H1 (cell line): ENCODE measurements at regions not wholly inside any gene's neighbourhood (a gene's known extent, or its start where the extent isn't known, plus 50 kb on each side); places are given as distances from the start of the nearest gene placed in this dataset.

Experiments used
- CTCF ChIA-PET: fragments of 300-600 bp; sonication (Branson Sonifier 250); formaldehyde crosslinking; loops from one replicate; lab custom pipeline; 2021; ENCODE audit not compliant: partially characterized antibody; lab: Charles Lee
- POLR2A ChIA-PET: fragments of 300-600 bp; sonication (Branson Sonifier 250); formaldehyde crosslinking; loops from one replicate; lab custom pipeline; 2021; ENCODE audit warnings: inconsistent platforms; ENCODE audit not compliant: partially characterized antibody; lab: Charles Lee
- DNase-seq, 2 experiments: peaks; one replicate each; pipeline versions ENCODE4 v3.0.0 to v3.0.0-alpha.2; 2010 to 2022; ENCODE audit warnings: low spot score in 2 of 2, low read depth in 1 of 2, mixed read lengths in 1 of 2
- FAIRE-seq: peaks from 2 replicates; lab custom pipeline; 2011; peaks lifted over from hg19 to GRCh38; lab: Jason Lieb, UNC
- H2AFZ ChIP-seq: 2 replicates; pipeline ENCODE4 v1.8.1; 2012; ENCODE audit warnings: low read length, inconsistent platforms
- H2AK5ac ChIP-seq: 2 replicates; pipeline ENCODE4 v1.6.1; 2013; ENCODE audit warnings: low read depth, low read length
- H2BK120ac ChIP-seq: replicated peaks from 2 replicates; pipeline ENCODE3; 2013; ENCODE audit warnings: low read depth, low read length, inconsistent platforms
- H2BK12ac ChIP-seq: 2 replicates; pipeline ENCODE4 v1.6.1; 2013; ENCODE audit warnings: low read depth, low read length
- H2BK15ac ChIP-seq: 2 replicates; pipeline ENCODE4 v1.6.1; 2013; ENCODE audit warnings: low read length
- H2BK20ac ChIP-seq: 2 replicates; pipeline ENCODE4 v1.6.1; 2013; ENCODE audit warnings: low read length
- H2BK5ac ChIP-seq: 2 replicates; pipeline ENCODE4 v1.6.1; 2013; ENCODE audit warnings: low read depth, low read length
- H3K14ac ChIP-seq: 2 replicates; pipeline ENCODE4 v1.6.1; 2013; ENCODE audit warnings: inconsistent platforms; ENCODE audit not compliant: insufficient read length
- H3K18ac ChIP-seq: 2 replicates; pipeline ENCODE4 v1.6.1; 2013; ENCODE audit warnings: low read length; ENCODE audit errors: extremely low read depth
- H3K23ac ChIP-seq: 2 replicates; pipeline ENCODE4 v1.6.1; 2013; ENCODE audit warnings: inconsistent platforms; ENCODE audit not compliant: insufficient read length
- H3K23me2 ChIP-seq: 2 replicates; pipeline ENCODE4 v1.6.1; 2013; ENCODE audit warnings: low read depth, low read length
- H3K27ac ChIP-seq: 2 replicates; pipeline ENCODE4 v1.6.1; 2011; ENCODE audit warnings: low read depth, low read length, inconsistent platforms
- H3K27me3 ChIP-seq, 4 experiments: replicated peaks in 1 of 4; 1 replicate in 1 of 4; 2 replicates in 3 of 4; pipeline versions ENCODE4 v1.6.1 to v1.8.1; 2011 to 2013; ENCODE audit warnings: low read length in 3 of 4, mild to moderate bottlenecking in 3 of 4, inconsistent platforms in 2 of 4, mixed read lengths in 2 of 4, moderate library complexity in 1 of 4; ENCODE audit not compliant: control insufficient read depth in 3 of 4, insufficient read depth in 3 of 4; ENCODE audit errors: extremely low read depth in 1 of 4
- H3K36me3 ChIP-seq, 4 experiments: 2 replicates each; pipeline versions ENCODE4 v1.6.1 to v1.8.1; 2011 to 2013; ENCODE audit warnings: mild to moderate bottlenecking in 4 of 4, low read length in 3 of 4, moderate library complexity in 2 of 4, control low read depth in 1 of 4, inconsistent platforms in 1 of 4; ENCODE audit not compliant: insufficient read depth in 4 of 4, control insufficient read depth in 2 of 4
- H3K4ac ChIP-seq: replicated peaks from 2 replicates; pipeline ENCODE3; 2013; ENCODE audit warnings: low read length, low read depth, mixed read lengths, inconsistent platforms; ENCODE audit not compliant: insufficient read length
- H3K4me1 ChIP-seq, 4 experiments: replicated peaks in 1 of 4; 1 replicate in 1 of 4; 2 replicates in 3 of 4; pipeline versions ENCODE4 v1.6.1 to v1.8.1; 2011 to 2013; ENCODE audit warnings: low read length in 3 of 4, inconsistent platforms in 2 of 4, mixed read lengths in 1 of 4; ENCODE audit not compliant: insufficient read depth in 4 of 4, control insufficient read depth in 3 of 4
- H3K4me2 ChIP-seq, 2 experiments: 2 replicates each; pipeline versions ENCODE4 v1.6.1 to v1.8.1; 2011 to 2013; ENCODE audit warnings: low read depth in 2 of 2, low read length in 2 of 2, control low read depth in 1 of 2, inconsistent platforms in 1 of 2, mild to moderate bottlenecking in 1 of 2; ENCODE audit not compliant: insufficient read depth in 1 of 2
- H3K4me3 ChIP-seq, 4 experiments: fragments of 200-600, 300-600 bp in 1 of 4; sonication (generic), shearing (Covaris generic), sonication (Bioruptor Twin) in 1 of 4; 2 replicates each; pipeline versions ENCODE4 v1.5.1 to v1.8.1; 2011 to 2016; ENCODE audit warnings: low read length in 4 of 4, low read depth in 3 of 4, control low read depth in 2 of 4, inconsistent platforms in 2 of 4, mild to moderate bottlenecking in 2 of 4, mixed read lengths in 1 of 4, moderate library complexity in 1 of 4; ENCODE audit not compliant: insufficient read depth in 2 of 4; ENCODE audit errors: extremely low read depth in 1 of 4
- H3K56ac ChIP-seq: replicated peaks from 2 replicates; pipeline ENCODE3; 2013; ENCODE audit warnings: low read depth, mild to moderate bottlenecking, mixed read lengths, low read length, inconsistent platforms; ENCODE audit not compliant: insufficient read length
- H3K79me1 ChIP-seq: 2 replicates; pipeline ENCODE4 v1.6.1; 2013; ENCODE audit warnings: low read depth, low read length, control low read depth
- H3K79me2 ChIP-seq, 2 experiments: 2 replicates each; pipeline versions ENCODE4 v1.6.1 to v1.8.1; 2012 to 2013; ENCODE audit warnings: low read length in 2 of 2, mild to moderate bottlenecking in 2 of 2, inconsistent platforms in 1 of 2; ENCODE audit not compliant: insufficient read depth in 2 of 2, control insufficient read depth in 1 of 2
- H3K9ac ChIP-seq, 4 experiments: replicated peaks in 1 of 4; 1 replicate in 1 of 4; 2 replicates in 3 of 4; pipeline versions ENCODE4 v1.6.1 to v1.8.1; 2011 to 2013; ENCODE audit warnings: low read depth in 3 of 4, low read length in 3 of 4, control low read depth in 2 of 4, mild to moderate bottlenecking in 2 of 4, moderate library complexity in 2 of 4, inconsistent platforms in 1 of 4; ENCODE audit errors: extremely low read depth in 1 of 4
- H3K9me3 ChIP-seq, 2 experiments: 2 replicates each; pipeline versions ENCODE4 v1.6.1 to v1.8.1; 2012 to 2013; ENCODE audit warnings: mild to moderate bottlenecking in 2 of 2, moderate library complexity in 2 of 2, control low read depth in 1 of 2, inconsistent platforms in 1 of 2, low read depth in 1 of 2, low read length in 1 of 2, mixed read lengths in 1 of 2; ENCODE audit not compliant: insufficient read depth in 2 of 2
- H4K20me1 ChIP-seq, 2 experiments: replicated peaks in 1 of 2; 2 replicates each; pipeline versions ENCODE3 to v1.8.1; 2011 to 2013; ENCODE audit warnings: inconsistent platforms in 2 of 2, low read length in 2 of 2, mild to moderate bottlenecking in 1 of 2; ENCODE audit not compliant: insufficient read depth in 2 of 2, control insufficient read depth in 1 of 2
- H4K5ac ChIP-seq: 2 replicates; pipeline ENCODE4 v1.6.1; 2013; ENCODE audit warnings: low read length, low read depth, mixed read lengths, inconsistent platforms; ENCODE audit not compliant: insufficient read length
- H4K8ac ChIP-seq: 2 replicates; pipeline ENCODE4 v1.8.0; 2013; ENCODE audit warnings: mild to moderate bottlenecking, moderate library complexity, low read length, inconsistent platforms; ENCODE audit not compliant: insufficient read depth; ENCODE audit errors: extremely low read depth
- H4K91ac ChIP-seq: replicated peaks from 2 replicates; pipeline ENCODE3; 2013; ENCODE audit warnings: low read length, mixed read lengths, inconsistent platforms; ENCODE audit not compliant: insufficient read length
- NANOG ChIP-seq: IDR thresholded peaks from 2 replicates; pipeline ENCODE4 v1.6.1; 2011; ENCODE audit warnings: low read length, low read depth, mild to moderate bottlenecking, inconsistent platforms; ENCODE audit not compliant: insufficient read depth, poor library complexity, severe bottlenecking
- WGBS, 2 experiments: shearing (Covaris generic) in 1 of 2; methylation state at CpG; one replicate each; pipeline versions ENCODE4 v1.1.6 to v1.1.7; 2013 to 2015; ENCODE audit warnings: low lambda C conversion rate in 2 of 2, mixed read lengths in 2 of 2, inconsistent platforms in 1 of 2, low coverage in 1 of 2, missing lambda C conversion rate in 1 of 2; ENCODE audit not compliant: insufficient replicate concordance in 2 of 2, insufficient coverage in 1 of 2, insufficient read length in 1 of 2; ENCODE audit errors: extremely low coverage in 1 of 2, missing lambda C conversion rate in 1 of 2; 5-methylcytosine and 5-hydroxymethylcytosine counted together

DNA sequence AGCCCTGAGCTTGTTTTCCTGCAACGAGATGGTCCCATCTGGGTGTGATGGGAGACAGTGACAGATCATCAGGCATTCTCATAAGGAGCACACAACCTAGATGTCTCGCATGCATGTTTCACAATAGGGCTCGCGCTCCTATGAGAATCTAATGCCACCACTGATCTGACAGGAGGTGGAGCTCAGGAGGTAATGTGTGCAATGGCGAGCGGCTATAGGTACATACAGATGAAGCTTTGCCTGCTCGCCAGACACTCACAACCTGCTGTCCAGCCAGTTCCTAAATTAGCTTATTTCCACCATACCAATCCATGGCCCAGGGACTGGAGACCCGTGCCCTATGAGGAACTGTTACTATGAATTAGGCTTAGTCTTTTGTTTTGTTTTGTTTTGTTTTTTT, 55.3 kb upstream of the SLC30A5 start:
- H3K27me3 ChIP-seq: no peaks in the 10 kb centered on the region
- H3K4me3 ChIP-seq: no peak overlapping the region
- H2BK20ac ChIP-seq: no peak overlapping the region
- no peak overlapping the region for H2BK15ac ChIP-seq
- 94% methylated on average over 8 of the region's 8 CpGs; no CpG with 5 or more reads in 1 of the 2 experiments for WGBS, 2 experiments
- H4K20me1 ChIP-seq: no peaks in the 10 kb centered on the region
- H3K4me2 ChIP-seq: no peak overlapping the region
- H3K79me2 ChIP-seq: no peaks in the 10 kb centered on the region
- H3K27ac ChIP-seq: no peak overlapping the region
- H4K8ac ChIP-seq: no peak overlapping the region
- no peak overlapping the region for H2BK12ac ChIP-seq
- ChIA-PET CTCF (interaction anchor here (0.7 to 1.0 kb wide), 2 partner anchors 10 to 16 kb away, joined by 3 to 4 read pairs; no protein-coding TSS in a partner anchor), POLR2A (interaction anchor here (1.9 kb wide), 1 partner anchor 12 kb away, joined by 4 read pairs; no protein-coding TSS in a partner anchor)
- H3K9me3 ChIP-seq: no peaks in the 10 kb centered on the region
- H3K23me2 ChIP-seq: no peaks in the 10 kb centered on the region
- DNase-seq: no peak
- H3K56ac ChIP-seq: no peak overlapping the region
- no peak overlapping the region for H3K4ac ChIP-seq
- H3K36me3 ChIP-seq: no peaks in the 10 kb centered on the region
- no peak overlapping the region; the same call in 1 of the 2 replicates for H2AFZ ChIP-seq
- H3K4me1 ChIP-seq: no peaks in the 10 kb centered on the region; a peak in 1 of 7 replicates
- no peak overlapping the region for H2BK5ac ChIP-seq
- FAIRE-seq: no peak
- H4K91ac ChIP-seq: no peak overlapping the region
- H2AK5ac ChIP-seq: no peak overlapping the region
- no peak overlapping the region for H2BK120ac ChIP-seq
- H3K79me1 ChIP-seq: no peaks in the 10 kb centered on the region
- no peak overlapping the region for H3K9ac ChIP-seq
- no peak overlapping the region for H3K23ac ChIP-seq
- no peak overlapping the region for H4K5ac ChIP-seq
- no peak overlapping the region for H3K18ac ChIP-seq
- no peak overlapping the region for H3K14ac ChIP-seq
- TF ChIP-seq NANOG: no peak
